ENCODE measurements at regions not wholly inside any gene's neighbourhood (a gene's known extent, or its start where the extent isn't known, plus 50 kb on each side); places are given as distances from the start of the nearest gene placed in this dataset.

DNA sequence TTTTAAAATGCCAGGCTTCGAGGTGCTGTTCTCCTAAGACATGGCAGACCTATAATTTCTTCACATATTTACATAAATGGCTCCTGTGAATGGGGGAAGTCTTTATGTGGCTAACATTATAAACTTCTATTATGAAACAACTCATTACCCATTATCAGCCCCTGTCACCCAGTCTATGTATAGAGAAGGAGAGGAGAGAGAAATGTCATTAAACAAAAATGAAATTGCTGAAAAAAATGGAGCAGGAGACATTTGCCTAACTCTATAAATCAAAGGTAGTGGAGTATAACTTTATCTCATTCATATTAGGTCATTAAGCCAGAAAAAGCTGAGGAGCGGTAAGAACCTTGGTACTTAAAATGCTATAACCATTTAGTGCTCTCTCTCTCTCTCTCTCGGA, 71.9 kb upstream of the KRR1 start:
- no peaks in the 10 kb centered on the region for H3K79me2 ChIP-seq (ENCODE audit: low read length)
- no peaks in the 10 kb centered on the region for H3K9me2 ChIP-seq (replicated peaks; ENCODE audit: low read length)
- no peak for DNase-seq
- H3K27ac ChIP-seq (ENCODE audit: low read length) = no peak overlapping the region
- BruUV-seq (replicated peaks) = no TSS peak
- ChIA-PET POLR2A (ENCODE audit: unreplicated experiment) (no interaction called here), CTCF (no interaction called here)
- TF ChIP-seq, protein P1, sequence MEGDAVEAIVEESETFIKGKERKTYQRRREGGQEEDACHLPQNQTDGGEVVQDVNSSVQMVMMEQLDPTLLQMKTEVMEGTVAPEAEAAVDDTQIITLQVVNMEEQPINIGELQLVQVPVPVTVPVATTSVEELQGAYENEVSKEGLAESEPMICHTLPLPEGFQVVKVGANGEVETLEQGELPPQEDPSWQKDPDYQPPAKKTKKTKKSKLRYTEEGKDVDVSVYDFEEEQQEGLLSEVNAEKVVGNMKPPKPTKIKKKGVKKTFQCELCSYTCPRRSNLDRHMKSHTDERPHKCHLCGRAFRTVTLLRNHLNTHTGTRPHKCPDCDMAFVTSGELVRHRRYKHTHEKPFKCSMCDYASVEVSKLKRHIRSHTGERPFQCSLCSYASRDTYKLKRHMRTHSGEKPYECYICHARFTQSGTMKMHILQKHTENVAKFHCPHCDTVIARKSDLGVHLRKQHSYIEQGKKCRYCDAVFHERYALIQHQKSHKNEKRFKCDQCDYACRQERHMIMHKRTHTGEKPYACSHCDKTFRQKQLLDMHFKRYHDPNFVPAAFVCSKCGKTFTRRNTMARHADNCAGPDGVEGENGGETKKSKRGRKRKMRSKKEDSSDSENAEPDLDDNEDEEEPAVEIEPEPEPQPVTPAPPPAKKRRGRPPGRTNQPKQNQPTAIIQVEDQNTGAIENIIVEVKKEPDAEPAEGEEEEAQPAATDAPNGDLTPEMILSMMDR (conservative IDR thresholded peaks at IDR 0.05; ENCODE audit: low read depth, low read length) = no peak
- TF ChIP-seq EZH2phosphoT487 (IDR thresholded peaks at IDR 0.05; ENCODE audit: borderline replicate concordance, low read length) (no peak), EZH2 (IDR thresholded peaks at IDR 0.05; ENCODE audit: low read length, unreplicated experiment) (no peak)
- no peaks in the 10 kb centered on the region for H3K9me3 ChIP-seq (ENCODE audit: low read length)
- H3K36me3 ChIP-seq (ENCODE audit: low read depth, low read length) = no peaks in the 10 kb centered on the region
- no peaks in the 10 kb centered on the region for H3F3A ChIP-seq (ENCODE audit: low read length, unreplicated experiment)
- no peak overlapping the region for H3K4me3 ChIP-seq (ENCODE audit: low read length)
- no peak overlapping the region for H3K9ac ChIP-seq (ENCODE audit: low read length)
- ATAC-seq = no peak
- H3K4me1 ChIP-seq (ENCODE audit: insufficient read depth, low read length) = peaks cover 16% of the 10 kb centered on the region
- no peaks in the 10 kb centered on the region for H3K27me3 ChIP-seq (ENCODE audit: low read length)
- H3K4me2 ChIP-seq (ENCODE audit: low read length) = no peak overlapping the region
- no peaks in the 10 kb centered on the region for H4K20me1 ChIP-seq (ENCODE audit: low read length)
- intact Hi-C loops (cut with micrococcal nuclease) = no loop called here
- H2AFZ ChIP-seq (ENCODE audit: low read length) = no peak overlapping the region

DNA sequence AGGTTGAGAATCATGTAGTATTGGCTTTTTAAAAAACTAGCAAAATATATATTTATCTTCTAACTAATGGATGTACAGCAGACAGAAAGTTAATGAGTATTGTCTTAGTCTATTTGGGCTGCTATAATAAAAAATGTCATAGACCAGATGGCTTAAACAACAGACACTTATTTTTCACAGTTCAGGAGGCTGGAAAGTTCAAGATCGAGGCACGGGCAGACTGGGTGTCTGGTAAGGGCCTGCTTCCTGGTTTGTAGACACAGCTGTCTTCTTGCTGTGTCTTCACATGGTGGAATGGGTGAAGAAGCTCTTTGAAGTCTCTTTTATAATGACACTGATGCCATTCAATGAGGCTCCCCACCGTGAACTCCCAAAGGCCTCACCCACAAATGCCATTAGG, 70.1 kb upstream of the KRR1 start:
- Histone ChIP-seq H3K4me2 (ENCODE audit: low read length) (no peak overlapping the region), H3K4me3 (ENCODE audit: low read length) (no peak overlapping the region), H3K27me3 (ENCODE audit: low read length) (no peaks in the 10 kb centered on the region), H2AFZ (ENCODE audit: low read length) (peak overlapping the region; percentile 20; the same call in 1 of the 2 replicates), H3K9ac (ENCODE audit: low read length) (no peak overlapping the region), H3K9me2 (replicated peaks; ENCODE audit: low read length) (no peaks in the 10 kb centered on the region), H3K79me2 (ENCODE audit: low read length) (no peaks in the 10 kb centered on the region), H3F3A (ENCODE audit: low read length, unreplicated experiment) (no peaks in the 10 kb centered on the region), H3K27ac (ENCODE audit: low read length) (no peak overlapping the region), H3K9me3 (ENCODE audit: low read length) (no peaks in the 10 kb centered on the region), H3K4me1 (ENCODE audit: insufficient read depth, low read length) (peaks cover 19% of the 10 kb centered on the region), H4K20me1 (ENCODE audit: low read length) (no peaks in the 10 kb centered on the region), H3K36me3 (ENCODE audit: low read depth, low read length) (no peaks in the 10 kb centered on the region)
- no TSS peak for BruUV-seq (replicated peaks)
- intact Hi-C loops (cut with micrococcal nuclease) = no loop called here
- ChIA-PET POLR2A (ENCODE audit: unreplicated experiment) (no interaction called here), CTCF (no interaction called here)
- DNase-seq (no peak), ATAC-seq (no peak)
- TF ChIP-seq EZH2 (IDR thresholded peaks at IDR 0.05; ENCODE audit: low read length, unreplicated experiment) (no peak), EZH2phosphoT487 (IDR thresholded peaks at IDR 0.05; ENCODE audit: borderline replicate concordance, low read length) (no peak)
- TF ChIP-seq, protein P1 (conservative IDR thresholded peaks at IDR 0.05; ENCODE audit: low read depth, low read length) = no peak

GRCh38 chr12:75579552-75579951, 68.1 kb upstream of the KRR1 start:
- Histone ChIP-seq H3K79me2 (ENCODE audit: low read length) (no peaks in the 10 kb centered on the region), H3F3A (ENCODE audit: low read length, unreplicated experiment) (no peaks in the 10 kb centered on the region), H3K4me2 (ENCODE audit: low read length) (no peak overlapping the region), H3K4me3 (ENCODE audit: low read length) (no peak overlapping the region), H3K27ac (ENCODE audit: low read length) (no peak overlapping the region), H3K9me3 (ENCODE audit: low read length) (no peaks in the 10 kb centered on the region), H3K9me2 (replicated peaks; ENCODE audit: low read length) (no peaks in the 10 kb centered on the region), H3K4me1 (ENCODE audit: insufficient read depth, low read length) (peaks cover 6% of the 10 kb centered on the region), H3K27me3 (ENCODE audit: low read length) (no peaks in the 10 kb centered on the region), H3K9ac (ENCODE audit: low read length) (no peak overlapping the region), H2AFZ (ENCODE audit: low read length) (no peak overlapping the region), H3K36me3 (ENCODE audit: low read depth, low read length) (no peaks in the 10 kb centered on the region), H4K20me1 (ENCODE audit: low read length) (no peaks in the 10 kb centered on the region)
- BruUV-seq (replicated peaks) = no TSS peak
- no peak for DNase-seq
- TF ChIP-seq EZH2phosphoT487 (IDR thresholded peaks at IDR 0.05; ENCODE audit: borderline replicate concordance, low read length) = no peak
- TF ChIP-seq EZH2 (IDR thresholded peaks at IDR 0.05; ENCODE audit: low read length, unreplicated experiment) = no peak
- TF ChIP-seq, protein P1 (conservative IDR thresholded peaks at IDR 0.05; ENCODE audit: low read depth, low read length) = no peak
- ATAC-seq = no peak
- intact Hi-C loops (cut with micrococcal nuclease) = no loop called here
- ChIA-PET CTCF (no interaction called here), POLR2A (ENCODE audit: unreplicated experiment) (no interaction called here)

Data from PC-3 (cell line).